PC-3 (cell line): ENCODE measurements at regions not wholly inside any gene's neighbourhood (a gene's known extent, or its start where the extent isn't known, plus 50 kb on each side); places are given as distances from the start of the nearest gene placed in this dataset.

ENCODE experiments used
- ATAC-seq: fragments of 200-7000 bp; cut with Tn5 transposase; 2 replicates; pipeline ENCODE4 v1.9.1; 2020; ENCODE audit warnings: mild to moderate bottlenecking, moderate library complexity
- BruUV-seq: library from RNA; stranded (reverse); fragments of 400-500 nt; replicated peaks from 2 replicates; lab custom pipeline; 2021; lab: Mats Ljungman, UMichigan
- CTCF ChIA-PET: fragments of 300-600 bp; sonication (Branson Sonifier 250); formaldehyde crosslinking; loops from one replicate; lab custom pipeline; 2022; ENCODE audit warnings: antibody characterized with exemption; lab: Charles Lee
- POLR2A ChIA-PET: fragments of 300-600 bp; sonication (Branson Sonifier 250); formaldehyde crosslinking; loops from one replicate; lab custom pipeline; 2022; ENCODE audit warnings: antibody characterized with exemption; ENCODE audit not compliant: unreplicated experiment; lab: Charles Lee
- DNase-seq: peaks from one replicate; pipeline ENCODE4 v3.0.0-alpha.2; 2015
- H2AFZ ChIP-seq: fragments of 300-600 bp; sonication (generic); 2 replicates; pipeline ENCODE4 v1.6.0; 2016; ENCODE audit warnings: antibody characterized with exemption, low read length
- H3F3A ChIP-seq: fragments of 300-600 bp; sonication (generic); one replicate; pipeline ENCODE4 v1.6.0; 2017; ENCODE audit warnings: antibody characterized with exemption, low read length, control low read depth, mild to moderate bottlenecking; ENCODE audit not compliant: unreplicated experiment
- H3K27ac ChIP-seq: fragments of 300-600 bp; sonication (generic); 2 replicates; pipeline ENCODE4 v1.5.1; 2016; ENCODE audit warnings: mild to moderate bottlenecking, low read length
- H3K27me3 ChIP-seq: fragments of 300-600 bp; sonication (generic); 2 replicates; pipeline ENCODE4 v1.6.1; 2016; ENCODE audit warnings: low read length, mixed read lengths
- H3K36me3 ChIP-seq: fragments of 300-600 bp; sonication (generic); 2 replicates; pipeline ENCODE4 v1.6.1; 2016; ENCODE audit warnings: low read depth, mixed run types, low read length, mixed read lengths
- H3K4me1 ChIP-seq: fragments of 300-600 bp; sonication (generic); 2 replicates; pipeline ENCODE4 v1.5.1; 2016; ENCODE audit warnings: low read length; ENCODE audit not compliant: insufficient read depth
- H3K4me2 ChIP-seq: fragments of 300-600 bp; sonication (generic); 2 replicates; pipeline ENCODE4 v1.6.0; 2016; ENCODE audit warnings: low read length
- H3K4me3 ChIP-seq: fragments of 300-600 bp; sonication (generic); 2 replicates; pipeline ENCODE4 v1.5.1; 2016; ENCODE audit warnings: mild to moderate bottlenecking, low read length, mixed read lengths
- H3K79me2 ChIP-seq: fragments of 300-600 bp; sonication (generic); 2 replicates; pipeline ENCODE4 v1.6.1; 2017; ENCODE audit warnings: low read length, mixed read lengths
- H3K9ac ChIP-seq: fragments of 300-600 bp; sonication (generic); 2 replicates; pipeline ENCODE4 v1.6.0; 2016; ENCODE audit warnings: mild to moderate bottlenecking, low read length
- H3K9me2 ChIP-seq: fragments of 300-600 bp; sonication (generic); replicated peaks from 2 replicates; pipeline ENCODE4 v1.6.1; 2016; ENCODE audit warnings: mixed run types, low read length, mixed read lengths
- H3K9me3 ChIP-seq: fragments of 300-600 bp; sonication (generic); 2 replicates; pipeline ENCODE4 v1.6.1; 2016; ENCODE audit warnings: low read length, mixed read lengths
- H4K20me1 ChIP-seq: fragments of 300-600 bp; sonication (generic); 2 replicates; pipeline ENCODE4 v1.6.1; 2016; ENCODE audit warnings: low read length, mixed read lengths
- EZH2 ChIP-seq: fragments of 300-600 bp; sonication (generic); IDR thresholded peaks from one replicate; pipeline ENCODE4 v1.6.1; 2017; ENCODE audit warnings: antibody characterized with exemption, mild to moderate bottlenecking, low read length; ENCODE audit not compliant: unreplicated experiment
- EZH2phosphoT487 ChIP-seq: fragments of 300-600 bp; sonication (generic); IDR thresholded peaks from 2 replicates; pipeline ENCODE4 v1.6.1; 2018; ENCODE audit warnings: mild to moderate bottlenecking, antibody characterized with exemption, low read length, borderline replicate concordance
- intact Hi-C: fragments of 100-400 bp; cut with micrococcal nuclease; formaldehyde crosslinking; loops from 2 replicates; pipeline ENCODE4 v1.9.0; 2023
- TF ChIP-seq, protein P1 (sequence below): fragments of 300-600 bp; sonication (generic); conservative IDR thresholded peaks from 2 replicates; pipeline ENCODE4 v1.5.1; 2017; ENCODE audit warnings: antibody characterized with exemption, low read depth, mild to moderate bottlenecking, low read length

DNA sequence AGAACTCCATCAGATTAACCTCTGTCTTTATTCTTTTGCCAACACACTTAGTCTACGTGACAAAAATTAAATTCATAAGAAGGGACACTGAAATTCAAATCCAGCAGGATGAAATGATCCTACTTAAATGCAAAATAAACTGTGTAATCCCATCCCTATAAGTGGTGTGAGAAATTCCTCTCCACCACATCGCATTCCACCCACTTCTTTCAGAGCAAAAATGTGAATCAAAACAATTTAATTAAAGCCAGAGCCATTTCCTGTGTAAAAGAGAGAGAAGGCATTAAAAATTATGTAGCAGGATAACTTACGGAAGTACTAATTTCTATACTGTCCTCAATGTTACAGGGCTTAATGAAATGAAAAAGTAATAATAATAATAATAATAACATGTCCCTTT is 844.3 kb downstream of the GALC start:
- DNase-seq = no peak
- TF ChIP-seq, protein P1, sequence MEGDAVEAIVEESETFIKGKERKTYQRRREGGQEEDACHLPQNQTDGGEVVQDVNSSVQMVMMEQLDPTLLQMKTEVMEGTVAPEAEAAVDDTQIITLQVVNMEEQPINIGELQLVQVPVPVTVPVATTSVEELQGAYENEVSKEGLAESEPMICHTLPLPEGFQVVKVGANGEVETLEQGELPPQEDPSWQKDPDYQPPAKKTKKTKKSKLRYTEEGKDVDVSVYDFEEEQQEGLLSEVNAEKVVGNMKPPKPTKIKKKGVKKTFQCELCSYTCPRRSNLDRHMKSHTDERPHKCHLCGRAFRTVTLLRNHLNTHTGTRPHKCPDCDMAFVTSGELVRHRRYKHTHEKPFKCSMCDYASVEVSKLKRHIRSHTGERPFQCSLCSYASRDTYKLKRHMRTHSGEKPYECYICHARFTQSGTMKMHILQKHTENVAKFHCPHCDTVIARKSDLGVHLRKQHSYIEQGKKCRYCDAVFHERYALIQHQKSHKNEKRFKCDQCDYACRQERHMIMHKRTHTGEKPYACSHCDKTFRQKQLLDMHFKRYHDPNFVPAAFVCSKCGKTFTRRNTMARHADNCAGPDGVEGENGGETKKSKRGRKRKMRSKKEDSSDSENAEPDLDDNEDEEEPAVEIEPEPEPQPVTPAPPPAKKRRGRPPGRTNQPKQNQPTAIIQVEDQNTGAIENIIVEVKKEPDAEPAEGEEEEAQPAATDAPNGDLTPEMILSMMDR = no peak
- TF ChIP-seq EZH2phosphoT487 (no peak), EZH2 (no peak)
- CTCF ChIA-PET = no interaction called here
- no peak overlapping the region for H2AFZ ChIP-seq
- H3F3A ChIP-seq = no peaks in the 10 kb centered on the region
- peaks cover 3% of the 10 kb centered on the region; the same call in 1 of the 2 replicates for H3K9me3 ChIP-seq
- H3K4me1 ChIP-seq = no peaks in the 10 kb centered on the region
- H3K36me3 ChIP-seq = no peaks in the 10 kb centered on the region
- H4K20me1 ChIP-seq = no peaks in the 10 kb centered on the region
- ATAC-seq = no peak
- POLR2A ChIA-PET = no interaction called here
- no peak overlapping the region for H3K4me2 ChIP-seq
- no peaks in the 10 kb centered on the region for H3K9me2 ChIP-seq
- BruUV-seq = no TSS peak
- H3K9ac ChIP-seq = no peak overlapping the region
- no peak overlapping the region for H3K4me3 ChIP-seq
- no peak overlapping the region for H3K27ac ChIP-seq
- H3K27me3 ChIP-seq = no peaks in the 10 kb centered on the region; the same call in 1 of the 2 replicates
- no peaks in the 10 kb centered on the region for H3K79me2 ChIP-seq
- intact Hi-C loops = no loop called here

DNA sequence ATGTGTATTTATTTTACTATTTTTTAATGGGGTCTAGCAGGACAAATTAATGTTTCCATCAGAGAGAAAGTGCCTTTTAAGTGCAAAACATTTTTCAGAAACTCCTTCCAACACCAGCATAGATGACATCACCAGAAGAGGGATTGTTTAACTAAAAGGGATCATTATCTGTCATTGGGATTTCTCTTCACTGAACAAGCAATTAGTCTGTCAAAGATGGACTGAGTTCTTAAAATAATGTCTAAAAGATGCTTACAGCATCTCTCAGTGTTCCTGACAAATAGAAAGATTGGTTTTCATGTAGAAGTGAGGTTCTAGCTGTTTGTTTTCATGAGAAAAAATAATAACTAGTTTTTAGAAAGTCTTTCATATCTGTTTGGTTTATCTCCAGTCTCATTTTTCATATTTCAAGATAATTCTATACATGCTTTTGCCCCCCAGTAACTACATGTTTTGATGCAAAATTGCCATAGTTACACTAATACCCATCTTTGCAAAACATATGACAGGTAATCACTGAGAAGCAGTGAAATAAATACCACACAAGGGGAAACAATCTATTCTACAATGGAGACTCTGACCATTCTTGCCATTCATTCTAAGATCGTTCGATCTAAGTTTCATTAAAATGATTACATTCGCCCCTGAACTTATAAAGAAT is 850.3 kb downstream of the GALC start:
- intact Hi-C loops = no loop called here
- Histone ChIP-seq H3K9ac (no peak overlapping the region), H2AFZ (no peak overlapping the region), H4K20me1 (no peaks in the 10 kb centered on the region), H3K9me2 (no peaks in the 10 kb centered on the region), H3K4me3 (no peak overlapping the region), H3K4me1 (no peaks in the 10 kb centered on the region), H3K4me2 (no peak overlapping the region), H3K36me3 (no peaks in the 10 kb centered on the region), H3K79me2 (no peaks in the 10 kb centered on the region), H3K9me3 (peaks cover 7% of the 10 kb centered on the region; the same call in 1 of the 2 replicates), H3K27ac (no peak overlapping the region), H3F3A (no peaks in the 10 kb centered on the region), H3K27me3 (no peaks in the 10 kb centered on the region; the same call in 1 of the 2 replicates)
- no TSS peak for BruUV-seq
- no peak for TF ChIP-seq EZH2phosphoT487
- TF ChIP-seq, protein P1 = no peak
- TF ChIP-seq EZH2 = no peak
- CTCF ChIA-PET = no interaction called here
- DNase-seq = no peak
- POLR2A ChIA-PET = no interaction called here
- ATAC-seq = no peak

DNA sequence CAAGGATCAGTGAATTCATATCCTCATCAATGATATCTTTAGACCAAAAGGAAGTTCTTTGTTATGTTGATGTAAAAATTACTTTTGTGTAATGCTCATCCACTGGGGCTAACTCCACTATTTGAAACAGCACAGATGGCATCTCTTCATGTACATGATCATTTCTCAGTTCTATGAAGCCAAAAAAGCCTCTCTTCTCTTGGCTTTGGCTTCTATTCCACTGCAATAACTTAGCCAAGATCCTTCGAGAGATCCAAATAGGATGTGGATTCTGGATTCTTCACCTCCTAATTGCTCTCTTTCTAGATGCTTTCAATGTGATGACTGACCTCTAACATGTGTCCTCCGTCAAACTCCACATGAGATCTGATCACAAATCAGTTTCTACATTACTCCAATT is 851.2 kb downstream of the GALC start:
- Histone ChIP-seq H3K9me3 (peaks cover 7% of the 10 kb centered on the region; the same call in 1 of the 2 replicates), H3K9me2 (no peaks in the 10 kb centered on the region), H2AFZ (no peak overlapping the region), H4K20me1 (no peaks in the 10 kb centered on the region), H3K4me1 (no peaks in the 10 kb centered on the region), H3K4me2 (no peak overlapping the region), H3K79me2 (no peaks in the 10 kb centered on the region), H3K4me3 (no peak overlapping the region), H3K27ac (no peak overlapping the region), H3K27me3 (no peaks in the 10 kb centered on the region; the same call in 1 of the 2 replicates), H3K9ac (no peak overlapping the region), H3K36me3 (no peaks in the 10 kb centered on the region), H3F3A (no peaks in the 10 kb centered on the region)
- ChIA-PET CTCF (no interaction called here), POLR2A (no interaction called here)
- intact Hi-C loops = no loop called here
- no peak for ATAC-seq
- TF ChIP-seq EZH2phosphoT487 (no peak), EZH2 (no peak)
- TF ChIP-seq, protein P1 = no peak
- no TSS peak for BruUV-seq
- DNase-seq = no peak
